AG10803 (cell line): ENCODE measurements at regions not wholly inside any gene's neighbourhood (a gene's known extent, or its start where the extent isn't known, plus 50 kb on each side); places are given as distances from the start of the nearest gene placed in this dataset.
A peak's percentile ranks its signal among the peaks of the same experiment; 100 is the strongest.

Experiments used
- DNase-seq: peaks from one replicate; pipeline ENCODE4 v3.0.0; 2010; ENCODE audit warnings: low read depth
- H3K4me3 ChIP-seq: 2 replicates; pipeline ENCODE4 v1.5.1; 2011; ENCODE audit warnings: mild to moderate bottlenecking, low read length, control low read depth
- CTCF ChIP-seq: conservative IDR thresholded peaks from 2 replicates; pipeline ENCODE4 v1.5.1; 2011; ENCODE audit warnings: mild to moderate bottlenecking, low read length, control low read depth, inconsistent platforms

- H3K4me3 ChIP-seq: no peak overlapping the region
- DNase-seq: peak; percentile 87
- TF ChIP-seq CTCF: no peak
These were observed 116.9 kb upstream of the SNX19 start for GRCh38 chr11:131033151-131033651.

GRCh38 chr11:131036514-131036913, 120.2 kb upstream of the SNX19 start:
- H3K4me3 ChIP-seq: no peak overlapping the region
- DNase-seq: no peak
- no peak for TF ChIP-seq CTCF

GRCh38 chr11:131037873-131038272, 121.6 kb upstream of the SNX19 start:
- no peak for TF ChIP-seq CTCF
- DNase-seq: no peak
- no peak overlapping the region for H3K4me3 ChIP-seq

- no peak for DNase-seq
- peak; percentile 24 for TF ChIP-seq CTCF
These were observed 122.3 kb upstream of the SNX19 start for GRCh38 chr11:131038597-131038996.

GRCh38 chr11:131041331-131042040, 125.2 kb upstream of the SNX19 start:
- no peak overlapping the region for H3K4me3 ChIP-seq
- DNase-seq: peak; percentile 27
- TF ChIP-seq CTCF: no peak

More at GRCh38 chr11:131038597-131038996, 122.3 kb upstream of the SNX19 start:
- H3K4me3 ChIP-seq: no peak overlapping the region

- H3K4me3 ChIP-seq: no peak overlapping the region
- TF ChIP-seq CTCF: no peak
- peak; percentile 18 for DNase-seq
These were observed 125.7 kb upstream of the SNX19 start for GRCh38 chr11:131042041-131042390.

- no peak for DNase-seq
- TF ChIP-seq CTCF: no peak
- no peak overlapping the region for H3K4me3 ChIP-seq
These were observed 127.0 kb upstream of the SNX19 start for GRCh38 chr11:131043251-131043650.
